Ectodermal cell (in vitro differentiated cells): ENCODE measurements at regions not wholly inside any gene's neighbourhood (a gene's known extent, or its start where the extent isn't known, plus 50 kb on each side); places are given as distances from the start of the nearest gene placed in this dataset.

ENCODE experiments used
- H3K27ac ChIP-seq: 2 replicates; pipeline ENCODE4 v1.7.0; 2013; ENCODE audit warnings: mild to moderate bottlenecking, low read depth, low read length; ENCODE audit not compliant: insufficient read depth, poor library complexity, severe bottlenecking
- H3K27me3 ChIP-seq: 2 replicates; pipeline ENCODE4 v1.7.0; 2013; ENCODE audit warnings: mild to moderate bottlenecking, low read length; ENCODE audit not compliant: insufficient read depth, control insufficient read depth, poor library complexity, severe bottlenecking
- H3K36me3 ChIP-seq: one replicate; pipeline ENCODE4 v1.7.0; 2013; ENCODE audit warnings: low read length; ENCODE audit not compliant: control insufficient read depth, insufficient read depth
- H3K4me1 ChIP-seq: one replicate; pipeline ENCODE4 v1.7.0; 2013; ENCODE audit warnings: low read length; ENCODE audit not compliant: control insufficient read depth, insufficient read depth
- H3K4me3 ChIP-seq: 2 replicates; pipeline ENCODE4 v1.7.0; 2013; ENCODE audit warnings: low read depth, low read length, control low read depth; ENCODE audit not compliant: insufficient read depth
- H3K9me3 ChIP-seq: 2 replicates; pipeline ENCODE4 v1.7.0; 2013; ENCODE audit warnings: mild to moderate bottlenecking, low read length, moderate library complexity; ENCODE audit not compliant: control insufficient read depth
- WGBS, 2 experiments: methylation state at CpG; one replicate each; pipeline ENCODE4 v1.1.7; 2013; ENCODE audit warnings: missing lambda C conversion rate in 2 of 2; 5-methylcytosine and 5-hydroxymethylcytosine counted together

DNA sequence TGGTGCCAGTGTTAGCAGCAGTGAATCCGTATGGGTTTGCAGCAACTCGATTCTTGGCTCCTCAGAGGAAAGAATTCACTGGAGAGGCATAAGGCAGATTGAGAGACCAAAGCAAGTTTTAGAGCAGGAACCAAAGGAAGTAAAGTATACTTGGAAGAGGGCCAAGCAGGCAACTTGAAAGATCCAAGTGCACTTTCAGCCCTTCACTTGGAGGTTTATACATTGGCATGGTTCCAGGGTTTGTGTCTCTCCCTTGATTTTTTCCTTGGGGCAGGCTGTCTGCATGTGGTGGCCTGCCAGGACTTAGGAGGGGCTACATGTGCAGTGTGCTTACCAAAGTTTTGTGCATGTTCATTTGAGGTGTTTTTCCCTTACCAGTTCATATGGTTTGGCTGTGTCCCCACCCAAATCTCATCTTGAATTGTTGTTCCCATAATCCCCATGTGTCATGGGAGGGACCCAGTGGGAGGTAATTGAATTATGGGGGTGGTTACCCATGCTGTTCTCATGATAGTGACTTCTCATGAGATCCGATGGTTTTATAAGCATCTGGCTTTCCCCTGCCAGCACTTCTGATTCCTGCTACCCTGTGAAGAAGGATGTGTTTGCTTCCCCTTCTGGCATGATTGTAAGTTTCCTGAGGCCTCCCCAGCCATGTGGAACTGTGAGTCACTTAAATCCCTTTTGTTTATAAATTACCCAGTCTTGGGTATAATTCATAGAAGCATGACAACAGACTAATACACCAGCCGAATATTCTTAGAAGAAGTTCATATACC lies 86.2 kb upstream of the TSPAN5 start:
- Histone ChIP-seq H3K27ac (no peak overlapping the region), H3K9me3 (no peaks in the 10 kb centered on the region), H3K36me3 (no peaks in the 10 kb centered on the region), H3K4me3 (no peak overlapping the region), H3K27me3 (no peaks in the 10 kb centered on the region), H3K4me1 (peaks cover 17% of the 10 kb centered on the region)
- 94% methylated on average over 4 of the region's 4 CpGs for WGBS, 2 experiments

DNA sequence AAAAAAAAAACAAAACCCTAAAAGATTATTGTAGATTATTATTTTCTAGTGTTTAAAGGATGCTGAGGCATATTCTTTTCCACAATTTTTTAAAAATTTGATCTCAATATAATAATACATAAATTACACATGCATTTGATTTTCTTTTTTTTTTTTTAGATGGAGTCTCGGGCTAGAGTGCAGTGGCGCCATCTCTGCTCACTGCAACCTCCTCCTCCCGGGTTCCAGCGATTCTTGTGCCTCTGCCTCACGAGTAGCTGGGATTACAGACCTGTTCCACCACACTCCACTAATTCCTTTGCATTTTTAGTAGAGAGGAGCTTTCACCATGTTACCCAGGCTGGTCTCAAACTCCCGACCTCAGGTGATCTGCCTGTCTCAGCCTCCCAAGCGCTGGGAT lies 83.5 kb upstream of the TSPAN5 start:
- H3K27me3 ChIP-seq: no peaks in the 10 kb centered on the region
- WGBS, 2 experiments: 75 to 77% methylated on average over 7 of the region's 7 CpGs

DNA sequence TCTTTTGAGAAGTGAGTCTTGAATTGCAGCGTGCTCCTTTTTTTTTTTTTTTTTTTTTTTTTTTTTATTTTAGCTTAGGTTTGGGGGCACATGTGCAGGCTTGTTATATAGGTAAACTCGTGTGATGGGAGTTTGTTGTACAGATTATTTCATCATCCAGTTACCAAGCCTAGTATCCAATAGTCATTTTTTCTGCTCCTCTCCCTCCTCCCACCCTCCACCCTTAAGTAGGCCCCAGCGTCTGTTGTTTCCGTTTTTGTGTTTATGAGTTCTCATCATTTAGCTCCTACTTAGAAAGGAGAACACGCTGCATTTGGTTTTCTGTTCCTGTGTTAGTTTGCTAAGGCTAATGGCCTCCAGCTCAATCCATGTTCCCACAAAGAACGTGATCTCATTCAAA lies 81.3 kb upstream of the TSPAN5 start:
- H3K4me3 ChIP-seq: no peak overlapping the region
- 86 to 89% methylated on average over 4 of the region's 6 CpGs for WGBS, 2 experiments
- H3K27ac ChIP-seq: no peak overlapping the region
- no peaks in the 10 kb centered on the region for H3K27me3 ChIP-seq
- no peaks in the 10 kb centered on the region for H3K36me3 ChIP-seq
- no peaks in the 10 kb centered on the region for H3K4me1 ChIP-seq
- H3K9me3 ChIP-seq: peaks cover 4% of the 10 kb centered on the region

More for the DNA sequence above, 83.5 kb upstream of the TSPAN5 start:
- H3K36me3 ChIP-seq: no peaks in the 10 kb centered on the region
- H3K27ac ChIP-seq: no peak overlapping the region
- peaks cover 4% of the 10 kb centered on the region for H3K4me1 ChIP-seq
- H3K9me3 ChIP-seq: peaks cover 4% of the 10 kb centered on the region
- no peak overlapping the region for H3K4me3 ChIP-seq

DNA sequence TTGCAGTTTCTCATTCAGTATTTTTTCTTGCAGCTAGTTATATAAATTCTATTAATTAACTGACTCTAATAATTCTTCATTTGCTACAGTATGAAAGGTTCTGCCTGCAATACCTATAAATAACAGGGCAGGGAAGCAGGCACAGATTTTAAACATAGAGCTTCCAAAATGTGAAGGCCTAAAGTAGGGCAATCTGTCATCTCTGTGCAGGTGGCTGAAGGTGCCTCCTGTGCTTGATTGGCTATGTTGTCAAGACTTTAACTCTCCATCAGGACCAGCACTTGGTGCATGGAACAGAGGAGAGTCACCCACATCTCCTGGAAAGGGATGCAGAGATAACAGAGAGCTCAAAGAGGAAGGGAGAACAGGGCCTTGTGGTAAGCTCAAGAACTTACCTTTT lies 75.2 kb upstream of the TSPAN5 start:
- no peaks in the 10 kb centered on the region for H3K36me3 ChIP-seq
- peaks cover 4% of the 10 kb centered on the region for H3K9me3 ChIP-seq
- no peaks in the 10 kb centered on the region for H3K4me1 ChIP-seq
- H3K27ac ChIP-seq: no peak overlapping the region
- H3K4me3 ChIP-seq: no peak overlapping the region
- no peaks in the 10 kb centered on the region for H3K27me3 ChIP-seq

DNA sequence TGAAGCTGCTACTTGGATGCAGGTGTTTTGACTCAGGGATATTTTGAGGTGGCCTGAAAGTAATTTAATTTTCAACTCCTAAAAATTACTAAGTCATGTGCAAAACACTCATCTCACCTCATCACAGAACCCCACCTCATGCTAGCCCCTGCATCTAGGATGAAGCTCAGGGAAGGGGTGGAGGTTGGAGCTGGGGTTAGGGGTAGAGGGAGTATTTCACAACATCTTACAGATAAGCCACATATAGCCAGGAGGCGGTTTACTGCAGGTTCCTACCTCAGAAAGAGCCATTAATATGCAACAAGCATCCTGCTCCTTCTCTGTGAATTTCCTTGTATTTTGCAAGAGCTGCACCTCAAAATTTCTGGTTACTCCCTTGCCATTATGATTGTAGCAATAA lies 70.5 kb upstream of the TSPAN5 start:
- H3K27ac ChIP-seq: no peak overlapping the region
- no peaks in the 10 kb centered on the region for H3K27me3 ChIP-seq
- H3K4me3 ChIP-seq: no peak overlapping the region
- no peaks in the 10 kb centered on the region for H3K4me1 ChIP-seq
- no peaks in the 10 kb centered on the region for H3K36me3 ChIP-seq
- no peaks in the 10 kb centered on the region for H3K9me3 ChIP-seq
- 85 to 97% methylated on average over 1 of the region's 1 CpG for WGBS, 2 experiments

DNA sequence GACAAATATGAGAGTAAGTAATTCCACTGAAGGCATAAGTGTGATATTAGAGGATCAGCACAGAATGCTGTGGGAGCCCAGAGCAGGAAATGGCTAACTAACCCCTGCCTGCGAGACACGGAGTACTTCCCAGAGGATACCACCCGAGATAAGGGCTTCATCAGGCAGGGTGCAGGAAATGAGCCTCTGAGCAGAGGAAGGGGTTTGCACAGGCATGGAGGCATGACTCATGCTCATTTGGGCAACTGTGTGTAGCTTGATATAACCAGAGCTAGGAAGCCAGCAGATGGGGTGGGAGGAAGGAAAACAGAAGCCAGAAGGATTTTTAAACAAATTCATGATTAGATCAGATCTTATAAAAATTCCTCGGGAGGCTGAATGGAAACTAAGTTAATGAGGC lies 70.0 kb upstream of the TSPAN5 start:
- Histone ChIP-seq H3K36me3 (no peaks in the 10 kb centered on the region), H3K4me1 (no peaks in the 10 kb centered on the region), H3K27me3 (no peaks in the 10 kb centered on the region), H3K9me3 (no peaks in the 10 kb centered on the region), H3K27ac (no peak overlapping the region), H3K4me3 (no peak overlapping the region)
- WGBS, 2 experiments: 75 to 90% methylated on average over 4 of the region's 4 CpGs

DNA sequence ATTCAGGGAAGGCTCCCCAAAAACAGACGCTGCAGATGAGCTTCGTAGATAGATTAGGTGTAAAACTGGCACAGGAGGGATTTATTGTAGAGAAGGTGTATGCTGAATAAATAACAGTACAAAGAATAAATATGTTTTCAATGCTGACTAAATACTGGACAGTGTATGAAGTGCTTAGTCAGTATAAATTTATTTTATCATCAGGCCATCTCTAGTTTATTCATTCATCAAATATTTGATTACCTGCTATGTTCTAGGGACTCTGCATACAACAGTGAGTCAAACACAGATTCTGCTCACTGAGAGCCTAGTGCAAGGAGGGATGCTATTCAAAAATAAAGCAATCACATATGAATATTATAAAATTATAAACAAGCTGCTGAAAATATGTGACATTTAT lies 63.6 kb upstream of the TSPAN5 start:
- WGBS, 2 experiments: 88 to 96% methylated on average over 2 of the region's 2 CpGs
- H3K36me3 ChIP-seq: no peaks in the 10 kb centered on the region

DNA sequence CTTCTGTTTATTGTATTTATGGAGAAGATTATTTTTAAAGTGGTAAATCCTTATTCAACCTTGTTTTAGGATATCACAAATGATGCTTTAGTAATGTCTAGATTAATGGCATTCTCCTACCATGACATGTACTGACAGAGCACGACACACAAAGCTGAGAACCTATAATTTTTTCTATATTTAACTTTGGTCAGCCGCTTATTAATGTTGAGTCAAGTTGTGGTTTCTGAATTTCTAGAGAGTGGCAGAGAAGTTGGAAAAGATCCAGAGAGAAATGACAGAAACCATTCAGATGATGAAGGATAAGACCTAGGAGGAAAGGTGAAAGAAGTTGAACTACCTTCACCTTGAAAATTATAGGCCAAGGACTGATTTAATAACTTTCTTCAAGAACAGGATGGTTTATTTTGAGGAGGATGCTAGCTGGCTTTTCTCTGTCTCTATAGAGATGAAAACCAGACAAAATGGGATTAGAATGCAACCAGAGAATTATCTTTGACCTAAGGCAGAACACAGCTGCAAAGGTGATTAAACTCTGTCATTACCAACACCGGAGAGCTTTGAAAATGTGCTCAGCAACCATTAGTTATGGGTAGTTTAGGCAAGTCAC lies 62.6 kb upstream of the TSPAN5 start:
- no peaks in the 10 kb centered on the region for H3K27me3 ChIP-seq
- WGBS, 2 experiments: 96 to 100% methylated on average over 2 of the region's 3 CpGs
- no peaks in the 10 kb centered on the region for H3K36me3 ChIP-seq
- no peaks in the 10 kb centered on the region for H3K4me1 ChIP-seq
- H3K27ac ChIP-seq: no peak overlapping the region
- H3K4me3 ChIP-seq: no peak overlapping the region
- no peaks in the 10 kb centered on the region for H3K9me3 ChIP-seq

More for the DNA sequence above, 63.6 kb upstream of the TSPAN5 start:
- Histone ChIP-seq H3K27ac (no peak overlapping the region), H3K9me3 (no peaks in the 10 kb centered on the region), H3K27me3 (no peaks in the 10 kb centered on the region), H3K4me3 (no peak overlapping the region), H3K4me1 (no peaks in the 10 kb centered on the region)

DNA sequence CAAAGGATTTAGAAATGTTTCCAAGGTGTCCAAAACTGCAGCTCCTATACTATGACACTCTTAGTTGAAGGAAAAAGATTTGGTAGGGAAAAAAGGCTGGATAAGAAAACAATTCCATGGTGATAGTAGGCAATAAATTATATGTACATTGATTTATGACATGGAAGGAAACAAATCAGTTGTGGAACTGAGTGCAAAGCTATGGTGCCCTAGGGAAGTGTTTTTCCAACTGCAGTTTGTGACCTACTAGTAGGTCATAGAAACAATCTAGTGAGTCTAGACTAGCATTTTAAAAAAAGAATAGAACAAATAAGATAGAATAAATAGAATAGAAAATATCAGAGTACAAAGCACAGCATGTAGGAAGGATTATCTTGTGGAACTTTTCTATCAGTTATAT lies 58.4 kb upstream of the TSPAN5 start:
- no peaks in the 10 kb centered on the region for H3K27me3 ChIP-seq
- H3K27ac ChIP-seq: no peak overlapping the region
- H3K36me3 ChIP-seq: no peaks in the 10 kb centered on the region
- no peaks in the 10 kb centered on the region for H3K9me3 ChIP-seq
- no peak overlapping the region for H3K4me3 ChIP-seq
- H3K4me1 ChIP-seq: no peaks in the 10 kb centered on the region

DNA sequence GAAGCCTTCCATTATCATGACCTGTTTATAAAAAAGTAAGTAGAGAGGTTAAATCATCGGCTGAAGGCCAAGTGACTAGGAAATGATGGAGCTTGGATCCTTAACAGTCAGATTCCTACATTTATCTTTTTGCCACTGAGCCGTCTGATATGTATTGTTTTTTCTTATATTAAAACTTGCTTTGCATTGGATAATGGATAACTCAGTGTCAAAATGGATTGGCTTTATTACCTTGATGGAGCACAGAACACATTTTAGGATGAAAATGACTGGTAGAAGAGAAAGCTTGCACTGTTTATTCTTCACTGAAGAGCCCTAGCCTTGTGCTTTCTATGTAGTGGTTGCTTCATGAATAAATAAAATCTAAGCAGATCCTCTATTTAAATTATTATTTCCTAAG lies 54.2 kb upstream of the TSPAN5 start:
- Histone ChIP-seq H3K4me3 (no peak overlapping the region), H3K27me3 (no peaks in the 10 kb centered on the region), H3K4me1 (no peaks in the 10 kb centered on the region), H3K9me3 (no peaks in the 10 kb centered on the region), H3K27ac (no peak overlapping the region), H3K36me3 (no peaks in the 10 kb centered on the region)
- 97 to 100% methylated on average over 1 to 2 of the region's 2 CpGs for WGBS, 2 experiments
